ENCODE measurements at regions not wholly inside any gene's neighbourhood (a gene's known extent, or its start where the extent isn't known, plus 50 kb on each side); places are given as distances from the start of the nearest gene placed in this dataset.

GRCh38 chr1:82813386-82813785 is 1012.7 kb downstream of the ADGRL2 start:
- TF ChIP-seq CTCF (IDR thresholded peaks at IDR 0.05) (no peak), POLR2A (IDR thresholded peaks at IDR 0.05) (no peak)
